Colonic mucosa (tissue), 4 donors: ENCODE measurements at regions not wholly inside any gene's neighbourhood (a gene's known extent, or its start where the extent isn't known, plus 50 kb on each side); places are given as distances from the start of the nearest gene placed in this dataset.

ENCODE experiments used
- DNase-seq: peaks from one replicate; pipeline ENCODE4 v3.0.0-alpha.2; 2020
- H3K27ac ChIP-seq: fragments of 200-600 bp; one replicate; pipeline ENCODE4 v1.8.0; 2021
- H3K27me3 ChIP-seq: fragments of 200-600 bp; one replicate; pipeline ENCODE4 v1.8.0; 2021
- H3K36me3 ChIP-seq: fragments of 200-600 bp; one replicate; pipeline ENCODE4 v1.8.0; 2021
- H3K4me1 ChIP-seq: fragments of 200-600 bp; one replicate; pipeline ENCODE4 v1.8.0; 2021; ENCODE audit warnings: mild to moderate bottlenecking
- H3K4me3 ChIP-seq: fragments of 200-600 bp; one replicate; pipeline ENCODE4 v1.8.0; 2021
- H3K9ac ChIP-seq, 2 donors: one replicate each; pipeline ENCODE4 v1.7.0; 2013; ENCODE audit warnings: control low read depth in 2 of 2, low read depth in 2 of 2, low read length in 2 of 2
- H3K9me3 ChIP-seq: fragments of 200-600 bp; one replicate; pipeline ENCODE4 v1.8.0; 2021
- CTCF ChIP-seq: fragments of 200-600 bp; IDR thresholded peaks from one replicate; pipeline ENCODE4 v1.8.0; 2022; ENCODE audit warnings: antibody characterized with exemption, mild to moderate bottlenecking
- intact Hi-C: fragments of 100-400 bp; cut with DNase I; formaldehyde crosslinking; loops from one replicate; pipeline ENCODE4 v1.14.1; 2022
- donor health status: healthy.
- donor health status: DM: no; HTN: no; CAD: no.
- donor health status: DM: no; HTN: no; CAD: no.

GRCh38 chr9:13587571-13587970, 308.1 kb upstream of the MPDZ start:
- Histone ChIP-seq H3K27me3 (no peaks in the 10 kb centered on the region), H3K9ac (no peak overlapping the region), H3K36me3 (no peaks in the 10 kb centered on the region), H3K9me3 (no peaks in the 10 kb centered on the region), H3K4me1 (no peaks in the 10 kb centered on the region), H3K4me3 (no peak overlapping the region), H3K27ac (no peak overlapping the region)
- DNase-seq, result no peak
- no peak for TF ChIP-seq CTCF
- intact Hi-C loops, result no loop called here

GRCh38 chr9:13586587-13587374, 307.3 kb upstream of the MPDZ start:
- H3K36me3 ChIP-seq, result no peaks in the 10 kb centered on the region
- no peak overlapping the region for H3K27ac ChIP-seq
- H3K4me1 ChIP-seq, result no peaks in the 10 kb centered on the region
- TF ChIP-seq CTCF, result no peak
- no peak for DNase-seq
- no peak overlapping the region for H3K4me3 ChIP-seq
- no peak overlapping the region for H3K9ac ChIP-seq
- no peaks in the 10 kb centered on the region for H3K9me3 ChIP-seq
- H3K27me3 ChIP-seq, result no peaks in the 10 kb centered on the region
- intact Hi-C loops, result no loop called here

- Histone ChIP-seq H3K9ac (no peak overlapping the region), H3K9me3 (no peaks in the 10 kb centered on the region), H3K27ac (no peak overlapping the region), H3K36me3 (no peaks in the 10 kb centered on the region), H3K27me3 (no peaks in the 10 kb centered on the region), H3K4me1 (no peaks in the 10 kb centered on the region), H3K4me3 (no peak overlapping the region)
- TF ChIP-seq CTCF, result no peak
- DNase-seq, result no peak
- intact Hi-C loops, result no loop called here
These were observed 301.3 kb upstream of the MPDZ start for GRCh38 chr9:13580760-13581159.

GRCh38 chr9:13580131-13580530, 300.6 kb upstream of the MPDZ start:
- TF ChIP-seq CTCF, result no peak
- H3K36me3 ChIP-seq, result no peaks in the 10 kb centered on the region
- H3K9ac ChIP-seq, result no peak overlapping the region
- H3K9me3 ChIP-seq, result no peaks in the 10 kb centered on the region
- DNase-seq, result no peak
- intact Hi-C loops, result no loop called here
- H3K27me3 ChIP-seq, result no peaks in the 10 kb centered on the region
- no peaks in the 10 kb centered on the region for H3K4me1 ChIP-seq
- H3K4me3 ChIP-seq, result no peak overlapping the region
- no peak overlapping the region for H3K27ac ChIP-seq

- no peaks in the 10 kb centered on the region for H3K36me3 ChIP-seq
- no peaks in the 10 kb centered on the region for H3K4me1 ChIP-seq
- no peak for DNase-seq
- no peak for TF ChIP-seq CTCF
- no peak overlapping the region for H3K4me3 ChIP-seq
- no peak overlapping the region for H3K9ac ChIP-seq
- no peaks in the 10 kb centered on the region for H3K27me3 ChIP-seq
- intact Hi-C loops, result no loop called here
- no peak overlapping the region for H3K27ac ChIP-seq
- no peaks in the 10 kb centered on the region for H3K9me3 ChIP-seq
These were observed 296.6 kb upstream of the MPDZ start for GRCh38 chr9:13576101-13576500.
